ENCODE measurements at regions not wholly inside any gene's neighbourhood (a gene's known extent, or its start where the extent isn't known, plus 50 kb on each side); places are given as distances from the start of the nearest gene placed in this dataset.

GRCh38 chr9:6105738-6106137 lies 90.3 kb upstream of the RANBP6 start:
- TF ChIP-seq CTCF (IDR thresholded peaks at IDR 0.05; ENCODE audit: poor library complexity) (no peak), EZH2 (IDR thresholded peaks at IDR 0.05; ENCODE audit: borderline replicate concordance) (no peak)

All from hepatocyte (in vitro differentiated cells).